Naive thymus-derived CD8-positive, alpha-beta T cell (primary cell): ENCODE measurements at regions not wholly inside any gene's neighbourhood (a gene's known extent, or its start where the extent isn't known, plus 50 kb on each side); places are given as distances from the start of the nearest gene placed in this dataset.
"Not testable (repeated sequence)": the region's sequence is repeated elsewhere in the genome, so short reads cannot be mapped to it uniquely, and the experiment has no call there.

Experiments used
- ATAC-seq, 2 donors: fragments of 150-1000 bp; cut with Tn5 transposase in 1 of 2; sonication (Bioruptor Pico), chemical (Tn5 transposase) in 1 of 2; 1 replicate in 1 of 2; 2 replicates in 1 of 2; pipeline ENCODE4 v1.10.0; 2021; ENCODE audit warnings: mild to moderate bottlenecking in 2 of 2, moderate library complexity in 2 of 2
- POLR2A ChIA-PET: fragments of 350-600 bp; sonication (Branson Sonifier 250); formaldehyde crosslinking; loops from one replicate; lab custom pipeline; 2021; ENCODE audit warnings: antibody characterized with exemption; lab: Charles Lee
- DNase-seq, 10 donors: peaks; one replicate each; pipeline versions ENCODE4 v3.0.0 to v3.0.0-alpha.2; 2020 to 2022
- H3K27ac Mint-ChIP-seq, 10 donors: one replicate each; pipeline ENCODE4 v1.8.0; 2020 to 2022; ENCODE audit warnings: mild to moderate bottlenecking in 10 of 10, mixed read lengths in 10 of 10, moderate library complexity in 4 of 10, inconsistent platforms in 1 of 10
- H3K27me3 Mint-ChIP-seq, 5 donors: one replicate each; pipeline ENCODE4 v1.8.0; 2021 to 2022; ENCODE audit warnings: mixed read lengths in 5 of 5
- H3K36me3 Mint-ChIP-seq, 3 donors: one replicate each; pipeline ENCODE4 v1.8.0; 2020 to 2022; ENCODE audit warnings: mixed read lengths in 3 of 3, mild to moderate bottlenecking in 2 of 3, inconsistent platforms in 1 of 3
- H3K4me1 Mint-ChIP-seq, 4 donors: one replicate each; pipeline ENCODE4 v1.8.0; 2021 to 2022; ENCODE audit warnings: mixed read lengths in 4 of 4
- H3K4me3 Mint-ChIP-seq, 10 donors: one replicate each; pipeline ENCODE4 v1.8.0; 2020 to 2022; ENCODE audit warnings: mild to moderate bottlenecking in 10 of 10, mixed read lengths in 10 of 10, moderate library complexity in 6 of 10, inconsistent platforms in 1 of 10
- H3K9me3 Mint-ChIP-seq, 9 donors: one replicate each; pipeline ENCODE4 v1.8.0; 2020 to 2022; ENCODE audit warnings: mixed read lengths in 9 of 9, mild to moderate bottlenecking in 3 of 9, inconsistent platforms in 1 of 9, moderate library complexity in 1 of 9

DNA sequence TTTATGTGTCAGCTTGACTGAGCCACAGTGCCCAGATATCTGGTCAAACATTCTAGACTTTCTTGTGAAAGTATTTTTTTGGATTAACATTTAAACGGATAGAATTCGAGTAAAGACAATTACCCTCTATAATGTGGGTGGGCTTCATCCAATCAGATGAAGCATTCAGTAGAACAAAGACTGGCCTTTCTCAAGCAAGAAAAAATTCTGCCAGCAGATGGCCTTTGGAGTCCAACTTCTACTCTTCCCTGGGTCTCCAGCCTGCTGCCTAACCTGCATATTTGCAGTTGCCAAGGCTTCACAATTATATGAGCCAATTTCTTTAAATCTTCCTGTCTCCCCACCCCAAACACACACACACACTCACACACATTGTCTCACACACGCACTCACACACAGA lies 86.4 kb downstream of the MED10 start:
- Mint-ChIP-seq H3K4me1 (peaks cover 0 to 2% (median 0%) of the 10 kb centered on the region in 4 donors), H3K27ac (no peak overlapping the region), H3K36me3 (no peaks in the 10 kb centered on the region), H3K9me3 (peaks cover 0 to 8% (median 0%) of the 10 kb centered on the region in 9 donors), H3K4me3 (no peak overlapping the region), H3K27me3 (peaks cover 0 to 2% (median 0%) of the 10 kb centered on the region in 5 donors)
- peak; percentile 39 to 56 for ATAC-seq
- POLR2A ChIA-PET = no interaction called here
- peak in 6 of 10 donors; percentile 2 to 42 (median 16) for DNase-seq

DNA sequence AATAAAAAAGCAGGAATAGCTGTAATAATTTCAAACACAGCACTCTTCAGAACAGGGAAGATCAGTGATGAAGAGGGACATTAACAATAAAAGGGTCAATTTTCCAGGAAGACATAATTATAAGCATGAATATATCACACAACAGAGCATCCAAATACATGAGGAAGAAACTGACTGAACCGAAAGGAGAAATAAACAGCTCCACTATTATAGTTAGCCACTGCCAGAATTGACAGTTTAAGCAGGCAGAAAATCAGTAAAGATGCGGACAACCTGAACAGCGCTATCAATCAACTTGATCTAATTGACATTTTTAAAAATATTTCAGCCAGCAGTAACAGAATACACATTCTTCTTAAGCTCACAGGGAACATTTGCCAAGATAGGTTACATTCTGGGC lies 89.1 kb downstream of the MED10 start:
- no peak for ATAC-seq
- Mint-ChIP-seq H3K4me1 (no peaks in the 10 kb centered on the region), H3K27me3 (peaks cover 0 to 3% (median 0%) of the 10 kb centered on the region in 5 donors), H3K36me3 (no peaks in the 10 kb centered on the region), H3K4me3 (no peak overlapping the region), H3K9me3 (no peaks in the 10 kb centered on the region), H3K27ac (no peak overlapping the region)
- POLR2A ChIA-PET = no interaction called here
- no peak for DNase-seq

DNA sequence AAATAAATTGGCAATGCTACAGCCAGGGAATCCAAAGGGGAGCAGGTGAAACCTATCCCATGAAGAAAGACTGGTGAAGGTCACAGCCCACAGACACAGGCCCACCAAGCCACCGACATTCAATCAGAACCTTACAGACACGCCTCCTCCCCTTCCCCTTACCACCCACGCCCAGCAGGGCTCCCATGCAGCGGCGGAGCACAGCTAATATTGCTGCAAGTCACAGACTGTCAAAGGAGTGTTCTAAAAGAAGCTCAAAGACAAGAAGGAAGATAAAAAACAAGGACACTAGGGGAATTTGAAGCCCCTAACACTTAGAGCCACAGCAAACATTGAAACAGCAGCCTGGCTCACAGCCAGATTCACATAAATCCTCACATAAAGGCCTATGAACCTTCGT lies 91.2 kb downstream of the MED10 start:
- Mint-ChIP-seq H3K36me3 (peaks cover 0 to 5% (median 0%) of the 10 kb centered on the region in 3 donors), H3K4me3 (no peak overlapping the region), H3K4me1 (no peaks in the 10 kb centered on the region), H3K9me3 (peaks cover 0 to 8% (median 2%) of the 10 kb centered on the region in 9 donors), H3K27ac (no peak overlapping the region), H3K27me3 (peaks cover 0 to 10% (median 5%) of the 10 kb centered on the region in 5 donors)
- POLR2A ChIA-PET = no interaction called here
- ATAC-seq (no peak), DNase-seq (no peak)

DNA sequence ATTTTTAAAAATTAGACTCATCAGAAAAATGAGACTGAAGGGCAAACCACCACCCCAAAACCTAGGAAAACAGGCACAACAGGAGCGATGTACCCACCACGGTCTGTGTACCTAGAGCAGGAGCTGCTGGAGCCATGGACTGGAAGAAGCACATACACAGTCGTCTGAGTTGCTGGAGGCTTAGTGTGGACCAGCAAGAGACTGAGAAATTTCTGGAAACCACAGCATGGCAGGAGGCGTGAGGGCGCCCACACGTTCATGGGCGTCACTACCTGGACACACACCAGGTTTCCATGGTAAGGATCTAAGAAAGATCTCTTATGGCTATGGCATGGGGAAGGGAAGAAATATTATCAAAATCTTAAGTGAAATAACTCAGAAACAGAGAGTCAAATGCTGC lies 91.9 kb downstream of the MED10 start:
- POLR2A ChIA-PET = no interaction called here
- H3K4me3 Mint-ChIP-seq = no peak overlapping the region

DNA sequence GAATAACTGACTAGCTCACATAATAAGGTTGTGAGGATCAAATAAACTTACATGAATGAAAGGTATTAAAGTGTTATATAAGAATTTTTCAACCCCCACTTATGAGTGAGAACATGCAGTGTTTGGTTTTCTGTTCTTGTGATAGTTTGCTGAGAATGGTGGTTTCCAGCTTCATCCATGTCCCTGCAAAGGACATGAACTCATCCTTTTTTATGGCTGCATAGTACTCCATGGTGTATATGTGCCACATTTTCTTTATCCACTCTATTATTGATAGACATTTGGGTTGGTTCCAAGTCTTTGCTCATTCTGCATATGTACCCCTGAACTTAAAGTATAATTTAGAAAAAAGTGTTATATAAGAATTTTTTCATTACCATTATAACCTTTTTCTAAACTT lies 93.9 kb downstream of the MED10 start:
- Mint-ChIP-seq H3K4me1 (peaks cover 0 to 12% (median 0%) of the 10 kb centered on the region in 4 donors), H3K27me3 (peaks cover 2 to 11% (median 7%) of the 10 kb centered on the region in 5 donors)
- H3K9me3 Mint-ChIP-seq, H3K36me3 Mint-ChIP-seq, DNase-seq, H3K27ac Mint-ChIP-seq, H3K4me3 Mint-ChIP-seq, ATAC-seq, POLR2A ChIA-PET: not testable (repeated sequence)

More for the DNA sequence above, 91.9 kb downstream of the MED10 start:
- H3K36me3 Mint-ChIP-seq = peaks cover 0 to 5% (median 0%) of the 10 kb centered on the region in 3 donors
- ATAC-seq (no peak), DNase-seq (no peak)
- H3K27me3 Mint-ChIP-seq = peaks cover 0 to 10% (median 7%) of the 10 kb centered on the region in 5 donors
- H3K4me1 Mint-ChIP-seq = peaks cover 0 to 1% (median 0%) of the 10 kb centered on the region in 4 donors
- no peak overlapping the region for H3K27ac Mint-ChIP-seq
- peaks cover 0 to 8% (median 2%) of the 10 kb centered on the region in 9 donors for H3K9me3 Mint-ChIP-seq

DNA sequence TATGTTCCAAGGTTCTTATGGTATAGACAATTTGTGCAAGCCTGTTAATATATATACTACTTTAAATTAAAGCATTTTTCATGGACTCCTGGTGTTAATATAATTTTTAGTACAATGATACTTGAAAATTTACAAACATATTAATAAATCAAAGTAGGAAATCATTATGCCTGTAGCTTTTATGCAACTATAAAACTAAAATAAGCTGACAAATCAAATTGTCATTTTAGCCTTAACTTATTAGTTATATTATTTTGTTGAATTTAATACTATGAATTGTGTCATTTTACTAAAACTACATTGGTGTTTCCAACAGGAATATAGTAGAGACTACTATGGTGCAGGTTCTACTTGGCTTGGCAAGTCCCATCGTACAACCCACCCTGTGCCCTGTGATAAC lies 96.0 kb downstream of the MED10 start:
- H3K4me3 Mint-ChIP-seq = no peak overlapping the region
- ATAC-seq (no peak), DNase-seq (no peak)
- POLR2A ChIA-PET = no interaction called here
- H3K27ac Mint-ChIP-seq = no peak overlapping the region
- peaks cover 0 to 12% (median 0%) of the 10 kb centered on the region in 4 donors for H3K4me1 Mint-ChIP-seq
- H3K9me3 Mint-ChIP-seq = peaks cover 0 to 8% (median 2%) of the 10 kb centered on the region in 9 donors
- peaks cover 0 to 5% (median 0%) of the 10 kb centered on the region in 3 donors for H3K36me3 Mint-ChIP-seq
- H3K27me3 Mint-ChIP-seq = peaks cover 2 to 11% (median 10%) of the 10 kb centered on the region in 5 donors

DNA sequence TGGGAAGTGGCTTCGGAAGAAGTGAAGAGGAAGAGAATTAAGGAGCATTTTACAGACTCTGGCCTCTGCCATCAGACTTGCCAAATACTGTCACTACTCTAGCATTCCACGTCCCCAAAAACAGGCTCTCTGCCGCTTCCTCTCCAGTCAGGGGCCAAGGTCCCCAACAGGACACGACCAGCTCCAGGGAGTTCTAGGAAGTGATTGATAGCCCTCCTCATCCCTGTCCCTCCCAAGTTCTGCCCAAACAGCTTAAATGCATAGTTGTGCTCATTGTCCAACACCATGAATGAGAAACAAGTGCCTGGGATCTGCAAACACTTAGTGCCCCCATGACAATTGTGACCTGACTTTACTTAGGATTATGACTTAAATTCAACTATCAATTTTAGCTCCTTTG lies 96.5 kb downstream of the MED10 start:
- Mint-ChIP-seq H3K36me3 (peaks cover 0 to 5% (median 0%) of the 10 kb centered on the region in 3 donors), H3K4me1 (peaks cover 0 to 12% (median 0%) of the 10 kb centered on the region in 4 donors), H3K9me3 (peaks cover 0 to 8% (median 2%) of the 10 kb centered on the region in 9 donors), H3K27me3 (peaks cover 2 to 11% (median 10%) of the 10 kb centered on the region in 5 donors), H3K4me3 (peak overlapping the region in 6 of 10 donors; percentile 13 to 70 (median 36)), H3K27ac (no peak overlapping the region)
- POLR2A ChIA-PET = no interaction called here
- DNase-seq (no peak), ATAC-seq (no peak)

DNA sequence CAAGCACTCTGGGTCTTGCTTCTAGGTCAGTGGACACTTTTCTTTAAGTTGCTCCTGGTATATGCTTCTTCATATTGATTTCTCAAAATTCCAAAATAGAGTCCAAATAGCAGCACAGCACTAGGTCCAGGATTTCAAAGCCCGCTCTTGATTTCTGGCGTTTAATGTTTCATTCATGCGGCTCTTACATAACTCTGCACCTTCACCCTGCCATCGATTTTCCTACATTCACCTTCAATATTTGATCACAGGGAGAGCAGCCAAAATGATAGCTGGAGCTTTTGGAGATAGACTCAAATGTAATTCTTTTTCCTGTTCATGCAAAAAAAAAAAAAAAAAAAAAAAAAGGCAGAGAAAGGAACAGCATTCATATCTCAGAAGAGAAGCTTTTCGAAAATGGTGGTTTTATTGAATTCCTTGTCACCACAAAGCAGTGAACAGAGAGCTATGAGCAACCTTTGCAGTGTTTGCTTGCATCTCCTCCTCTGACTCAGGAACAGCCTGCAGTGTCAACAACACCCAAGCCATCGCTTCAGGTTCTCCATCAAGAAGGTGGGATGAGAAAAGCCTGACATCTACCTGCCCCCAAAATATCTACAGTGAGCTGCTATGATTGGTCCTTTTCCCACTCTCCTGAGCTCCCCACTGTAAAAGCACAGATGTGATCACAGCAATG lies 97.8 kb downstream of the MED10 start:
- H3K36me3 Mint-ChIP-seq = peaks cover 0 to 5% (median 0%) of the 10 kb centered on the region in 3 donors
- H3K27ac Mint-ChIP-seq = no peak overlapping the region
- peaks cover 2 to 17% (median 10%) of the 10 kb centered on the region in 5 donors for H3K27me3 Mint-ChIP-seq
- H3K9me3 Mint-ChIP-seq = peaks cover 0 to 8% (median 2%) of the 10 kb centered on the region in 9 donors
- H3K4me3 Mint-ChIP-seq = peak overlapping the region in 2 of 10 donors; percentile 40 to 70
- no peak for ATAC-seq
- POLR2A ChIA-PET = no interaction called here
- peaks cover 0 to 12% (median 0%) of the 10 kb centered on the region in 4 donors for H3K4me1 Mint-ChIP-seq
- DNase-seq = no peak

DNA sequence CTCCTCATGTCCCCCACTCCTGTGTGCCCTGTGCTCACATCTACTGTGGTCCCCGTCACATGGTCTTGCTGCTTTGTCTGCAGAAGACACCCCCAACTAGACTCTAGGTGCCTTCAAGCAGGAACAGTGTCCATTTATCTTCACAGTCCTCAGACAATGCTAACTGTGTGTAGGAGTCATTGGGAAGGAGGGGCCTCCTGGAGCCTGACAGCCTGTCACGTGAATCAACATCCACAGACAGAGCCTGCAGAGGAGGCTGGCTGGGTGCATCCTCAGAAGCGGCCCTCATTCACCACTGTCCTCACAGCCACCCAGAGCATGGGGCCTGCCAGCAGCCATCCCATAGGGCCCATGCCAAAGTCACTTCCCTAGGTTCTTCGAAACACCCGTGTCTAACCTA lies 98.7 kb downstream of the MED10 start:
- Mint-ChIP-seq H3K9me3 (peaks cover 0 to 8% (median 2%) of the 10 kb centered on the region in 9 donors), H3K27me3 (peaks cover 2 to 18% (median 10%) of the 10 kb centered on the region in 5 donors), H3K36me3 (peaks cover 0 to 5% (median 0%) of the 10 kb centered on the region in 3 donors), H3K4me3 (no peak overlapping the region), H3K4me1 (peaks cover 0 to 12% (median 0%) of the 10 kb centered on the region in 4 donors), H3K27ac (no peak overlapping the region)
- DNase-seq = no peak
- ATAC-seq = no peak
- POLR2A ChIA-PET = no interaction called here

DNA sequence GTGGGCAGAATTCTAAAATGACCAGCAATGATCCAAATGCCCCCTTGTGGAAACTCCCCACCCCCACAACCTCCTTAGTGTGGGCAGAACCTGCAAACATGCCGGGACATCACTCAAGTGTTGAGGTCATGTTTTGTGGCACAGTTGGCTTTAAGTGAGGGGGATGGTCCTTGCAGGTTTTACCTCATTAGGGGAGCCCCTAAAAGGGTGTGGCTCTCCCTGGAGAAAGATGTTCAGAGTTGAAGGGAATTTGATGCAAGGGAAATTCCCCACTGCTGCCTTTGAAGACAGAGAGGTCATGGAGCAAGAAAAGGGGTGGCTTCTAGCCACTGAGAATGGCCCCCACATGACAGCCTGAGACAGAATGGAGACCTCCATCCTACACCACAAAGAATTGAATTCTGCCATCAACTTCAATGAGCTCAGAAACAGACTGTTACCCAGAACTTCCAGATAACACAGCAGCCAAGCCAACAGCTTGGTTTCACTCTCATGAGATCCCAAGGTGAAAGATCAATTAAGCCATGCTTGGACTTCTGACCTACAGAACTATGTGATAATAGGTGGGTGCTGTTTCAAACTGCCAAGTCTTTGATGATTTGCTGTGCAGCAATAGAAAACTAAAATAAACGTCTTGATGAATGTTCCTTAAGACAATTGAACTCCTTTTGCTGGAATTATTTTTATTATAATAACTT lies 103.4 kb downstream of the MED10 start:
- Mint-ChIP-seq H3K27me3 (peaks cover 1 to 27% (median 20%) of the 10 kb centered on the region in 5 donors), H3K4me3 (no peak overlapping the region), H3K27ac (no peak overlapping the region), H3K36me3 (peaks cover 0 to 7% (median 0%) of the 10 kb centered on the region in 3 donors), H3K9me3 (peaks cover 0 to 2% (median 0%) of the 10 kb centered on the region in 9 donors), H3K4me1 (no peaks in the 10 kb centered on the region)
- ATAC-seq (no peak), DNase-seq (no peak)
- POLR2A ChIA-PET = no interaction called here

DNA sequence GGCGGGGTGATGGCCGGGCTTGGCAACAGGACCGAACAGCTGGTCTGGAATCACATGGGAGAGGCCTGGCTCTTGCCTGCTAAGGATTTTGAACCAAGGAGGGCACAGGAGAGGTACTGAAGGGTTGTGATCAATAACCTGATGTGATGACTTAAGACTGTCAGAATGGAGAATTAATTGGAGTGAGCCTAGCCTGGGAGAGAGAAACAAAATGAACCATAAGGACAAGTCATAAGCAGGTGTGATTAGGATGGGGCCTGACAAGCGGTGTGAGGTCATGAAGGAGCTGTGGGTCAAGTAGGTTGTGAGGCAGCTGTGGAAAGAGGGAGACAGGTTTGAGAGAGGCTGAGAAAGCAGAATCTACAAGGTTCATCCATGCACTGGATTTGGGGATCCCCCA lies 104.6 kb downstream of the MED10 start:
- H3K4me1 Mint-ChIP-seq = no peaks in the 10 kb centered on the region
- no peak for DNase-seq
- no peak overlapping the region for H3K4me3 Mint-ChIP-seq
- H3K27me3 Mint-ChIP-seq = peaks cover 1 to 27% (median 20%) of the 10 kb centered on the region in 5 donors
- H3K36me3 Mint-ChIP-seq = peaks cover 0 to 7% (median 0%) of the 10 kb centered on the region in 3 donors
- POLR2A ChIA-PET = interaction anchor here (0.6 kb wide), 1 partner anchor 1015 kb away, joined by 3 read pairs; no protein-coding TSS in a partner anchor
- peaks cover 0 to 2% (median 0%) of the 10 kb centered on the region in 9 donors for H3K9me3 Mint-ChIP-seq
- no peak overlapping the region for H3K27ac Mint-ChIP-seq
- no peak for ATAC-seq

DNA sequence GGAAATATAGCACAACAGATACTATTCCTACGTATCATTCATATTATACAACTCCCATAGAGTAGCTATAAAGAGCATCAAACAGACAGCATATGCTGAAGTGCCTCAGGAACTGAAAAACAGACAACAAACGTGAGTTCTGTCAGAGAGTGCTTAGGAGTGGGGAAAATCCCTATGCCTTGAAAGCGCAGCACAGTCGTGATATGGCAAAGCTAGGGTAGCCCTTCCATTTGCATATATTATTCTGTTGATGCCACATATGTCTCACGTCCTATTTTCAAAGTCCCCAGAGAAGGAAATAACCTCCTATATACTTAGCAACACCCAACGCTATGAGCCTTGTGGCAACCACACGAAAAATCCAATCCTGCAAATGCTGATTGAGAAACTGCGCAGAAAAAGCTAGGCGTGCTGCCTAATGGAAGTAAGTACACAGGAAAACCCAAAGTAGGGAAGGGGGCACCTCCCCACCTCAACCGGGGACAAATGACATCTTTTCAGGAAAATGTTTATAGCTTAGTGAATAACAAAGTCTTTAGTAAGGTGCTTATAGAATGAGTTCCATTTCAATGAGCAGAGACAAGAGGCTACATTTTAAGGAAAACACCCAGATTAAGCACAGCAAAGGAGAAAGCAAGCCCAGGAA lies 105.1 kb downstream of the MED10 start:
- Mint-ChIP-seq H3K27me3 (peaks cover 1 to 27% (median 20%) of the 10 kb centered on the region in 5 donors), H3K4me1 (no peaks in the 10 kb centered on the region), H3K27ac (no peak overlapping the region), H3K9me3 (peaks cover 0 to 2% (median 0%) of the 10 kb centered on the region in 9 donors), H3K4me3 (no peak overlapping the region), H3K36me3 (peaks cover 0 to 7% (median 0%) of the 10 kb centered on the region in 3 donors)
- POLR2A ChIA-PET = no interaction called here
- ATAC-seq (no peak), DNase-seq (no peak)
